ENCODE measurements at regions not wholly inside any gene's neighbourhood (a gene's known extent, or its start where the extent isn't known, plus 50 kb on each side); places are given as distances from the start of the nearest gene placed in this dataset.

- TF ChIP-seq EP300 (IDR thresholded peaks at IDR 0.05) (no peak), POLR2AphosphoS5 (IDR thresholded peaks at IDR 0.05) (no peak), CTCF (IDR thresholded peaks at IDR 0.05) (no peak), POLR2A (IDR thresholded peaks at IDR 0.05) (no peak)
- DNase-seq: no peak
- H3K27me3 ChIP-seq: no peaks in the 10 kb centered on the region
- H3K4me1 ChIP-seq: no peaks in the 10 kb centered on the region
- WGBS, 2 donors: 58 to 70% methylated on average over 5 of the region's 5 CpGs
- no peaks in the 10 kb centered on the region for H3K36me3 ChIP-seq
- H3K4me3 ChIP-seq: no peak overlapping the region
- ATAC-seq (ENCODE audit: low FRiP score in 2 of 2): no peak
- no peaks in the 10 kb centered on the region for H3K9me3 ChIP-seq
- H3K27ac ChIP-seq: no peak overlapping the region
These were observed 100.4 kb upstream of the BRINP3 start for GRCh38 chr1:190578017-190578416.

- Histone ChIP-seq H3K36me3 (no peaks in the 10 kb centered on the region), H3K9me3 (no peaks in the 10 kb centered on the region), H3K27ac (no peak overlapping the region), H3K4me3 (no peak overlapping the region), H3K27me3 (no peaks in the 10 kb centered on the region), H3K4me1 (no peaks in the 10 kb centered on the region)
- DNase-seq (no peak), ATAC-seq (ENCODE audit: low FRiP score in 2 of 2) (no peak)
- 67 to 82% methylated on average over 6 of the region's 6 CpGs for WGBS, 2 donors
- TF ChIP-seq CTCF (IDR thresholded peaks at IDR 0.05): no peak
These were observed 100.9 kb upstream of the BRINP3 start for GRCh38 chr1:190578526-190578925.

DNA sequence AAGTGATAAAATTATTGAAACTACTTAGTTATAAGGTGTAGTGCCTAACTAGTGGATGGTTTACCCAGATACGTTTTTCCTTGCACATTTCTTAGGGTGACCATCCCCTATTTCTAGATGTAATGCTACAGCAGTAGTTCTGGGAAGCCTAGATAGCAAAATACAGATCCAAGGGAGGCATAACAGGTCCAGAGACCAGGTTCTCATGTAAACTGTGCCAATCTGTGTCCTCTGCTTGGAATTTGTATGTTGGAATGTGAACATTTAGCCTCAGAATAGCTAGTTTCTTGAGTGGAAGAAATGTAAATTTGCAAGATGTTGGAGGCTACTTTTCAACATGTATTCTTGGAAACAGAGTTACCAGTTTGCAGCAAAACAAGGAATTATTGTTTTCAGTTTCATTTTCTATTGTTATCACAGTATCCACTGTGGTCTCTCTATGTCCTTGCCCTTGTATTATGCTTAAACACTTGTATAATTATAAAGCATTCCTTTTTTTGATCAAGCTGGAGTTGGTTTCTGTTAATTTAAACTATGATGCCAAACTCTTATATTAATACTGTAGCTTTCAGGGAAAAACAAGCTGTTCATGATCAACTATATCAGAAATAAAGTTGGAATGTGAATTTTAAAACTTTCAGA is 102.0 kb upstream of the BRINP3 start:
- Histone ChIP-seq H3K27me3 (no peaks in the 10 kb centered on the region), H3K9me3 (no peaks in the 10 kb centered on the region), H3K4me1 (no peaks in the 10 kb centered on the region), H3K27ac (no peak overlapping the region), H3K4me3 (no peak overlapping the region), H3K36me3 (no peaks in the 10 kb centered on the region)
- DNase-seq: no peak
- no peak for ATAC-seq (ENCODE audit: low FRiP score in 2 of 2)
- no peak for TF ChIP-seq POLR2AphosphoS5 (IDR thresholded peaks at IDR 0.05)
- no peak for TF ChIP-seq EP300 (IDR thresholded peaks at IDR 0.05)
- TF ChIP-seq POLR2A (IDR thresholded peaks at IDR 0.05): no peak
- TF ChIP-seq CTCF (IDR thresholded peaks at IDR 0.05): no peak
- WGBS, 2 donors: 14 to 26% methylated on average over 1 of the region's 1 CpG

- H3K36me3 ChIP-seq: no peaks in the 10 kb centered on the region
- ATAC-seq (ENCODE audit: low FRiP score in 2 of 2): no peak
- 85 to 89% methylated on average over 3 of the region's 3 CpGs for WGBS, 2 donors
These were observed 106.2 kb upstream of the BRINP3 start for GRCh38 chr1:190583862-190584261.

More at GRCh38 chr1:190583862-190584261, 106.2 kb upstream of the BRINP3 start:
- Histone ChIP-seq H3K4me1 (no peaks in the 10 kb centered on the region), H3K27ac (no peak overlapping the region), H3K27me3 (no peaks in the 10 kb centered on the region), H3K9me3 (no peaks in the 10 kb centered on the region), H3K4me3 (no peak overlapping the region)
- no peak for DNase-seq
- TF ChIP-seq POLR2AphosphoS5 (IDR thresholded peaks at IDR 0.05) (no peak), CTCF (IDR thresholded peaks at IDR 0.05) (no peak), POLR2A (IDR thresholded peaks at IDR 0.05) (no peak), EP300 (IDR thresholded peaks at IDR 0.05) (no peak)

Data from upper lobe of left lung (tissue), 6 donors.